HEK293 (cell line): ENCODE measurements at regions not wholly inside any gene's neighbourhood (a gene's known extent, or its start where the extent isn't known, plus 50 kb on each side); places are given as distances from the start of the nearest gene placed in this dataset.

Experiments
- CTCF ChIA-PET: fragments of 350-600 bp; formaldehyde crosslinking; extraction: SDS; loops from one replicate; lab custom pipeline; 2021; ENCODE audit warnings: antibody characterized with exemption; lab: Yijun Ruan, JAX
- POLR2A ChIA-PET: fragments of 300-600 bp; formaldehyde crosslinking; extraction: SDS; loops from one replicate; lab custom pipeline; 2020; ENCODE audit warnings: antibody characterized with exemption, inconsistent platforms; lab: Yijun Ruan, JAX
- H3K27ac ChIP-seq: fragments of 200-500 bp; sonication (Bioruptor generic); 2 replicates; pipeline ENCODE4 v1.5.1; 2014; ENCODE audit warnings: low read depth, low read length, control low read depth, inconsistent platforms; ENCODE audit errors: extremely low read depth
- H3K36me3 ChIP-seq, 2 experiments: fragments of 200-500 bp in 1 of 2; sonication (Bioruptor generic) in 1 of 2; 1 replicate in 1 of 2; 2 replicates in 1 of 2; pipeline ENCODE4 v1.5.1; 2014 to 2017; ENCODE audit warnings: inconsistent platforms in 2 of 2, low read length in 2 of 2; ENCODE audit not compliant: control insufficient read depth in 2 of 2, insufficient read depth in 1 of 2
- H3K4me1 ChIP-seq: fragments of 200-500 bp; sonication (Bioruptor generic); 2 replicates; pipeline ENCODE4 v1.5.1; 2014; ENCODE audit warnings: mild to moderate bottlenecking, low read length, inconsistent platforms; ENCODE audit not compliant: control insufficient read depth, insufficient read depth
- H3K4me3 ChIP-seq: 2 replicates; pipeline ENCODE4 v1.5.1; 2011; ENCODE audit warnings: low read depth, mild to moderate bottlenecking, control low read depth, low read length, moderate library complexity
- H3K9me3 ChIP-seq: fragments of 200-500 bp; sonication (Bioruptor generic); 2 replicates; pipeline ENCODE4 v1.5.1; 2014; ENCODE audit warnings: low read depth, low read length, inconsistent platforms; ENCODE audit not compliant: control insufficient read depth, insufficient read depth
- GLIS1 ChIP-seq: fragments of 450-650 bp; formaldehyde crosslinking; IDR thresholded peaks from 2 replicates; pipeline ENCODE4 v1.5.1; 2016; ENCODE audit warnings: missing biosample characterization, missing genetic modification characterization
- HOXC10 ChIP-seq: sonication (generic); formaldehyde crosslinking; IDR thresholded peaks from 2 replicates; pipeline ENCODE4 v1.8.1; 2023; ENCODE audit warnings: mild to moderate bottlenecking, missing genetic modification reagents
- KLF9 ChIP-seq: fragments of 450-650 bp; formaldehyde crosslinking; IDR thresholded peaks from 2 replicates; pipeline ENCODE4 v1.5.1; 2016; ENCODE audit warnings: missing biosample characterization, missing genetic modification characterization, low read depth
- MZF1 ChIP-seq: fragments of 450-650 bp; formaldehyde crosslinking; IDR thresholded peaks from 2 replicates; pipeline ENCODE4 v1.5.1; 2017; ENCODE audit warnings: missing biosample characterization, missing genetic modification characterization, borderline replicate concordance
- SCRT2 ChIP-seq: fragments of 450-650 bp; formaldehyde crosslinking; IDR thresholded peaks from 2 replicates; pipeline ENCODE4 v1.5.1; 2016; ENCODE audit warnings: missing biosample characterization, missing genetic modification characterization
- SETDB1 ChIP-seq: IDR thresholded peaks from one replicate; pipeline ENCODE4 v1.6.1; 2017; ENCODE audit warnings: mild to moderate bottlenecking, low read length, moderate library complexity, mixed read lengths; ENCODE audit not compliant: insufficient read length
- TRIM28 ChIP-seq: IDR thresholded peaks from 2 replicates; pipeline ENCODE4 v1.6.1; 2011; ENCODE audit warnings: low read length, control low read depth, borderline replicate concordance
- WT1 ChIP-seq: fragments of 450-650 bp; formaldehyde crosslinking; IDR thresholded peaks from 2 replicates; pipeline ENCODE4 v1.5.1; 2016; ENCODE audit warnings: missing biosample characterization, missing genetic modification characterization
- ZBTB1 ChIP-seq: fragments of 450-650 bp; formaldehyde crosslinking; IDR thresholded peaks from 2 replicates; pipeline ENCODE4 v1.5.1; 2016; ENCODE audit warnings: missing biosample characterization, missing genetic modification characterization
- ZBTB44 ChIP-seq: fragments of 450-650 bp; IDR thresholded peaks from 2 replicates; pipeline ENCODE4 v1.5.1; 2018; ENCODE audit warnings: missing biosample characterization, mild to moderate bottlenecking, missing genetic modification characterization
- ZEB2 ChIP-seq: fragments of 450-650 bp; formaldehyde crosslinking; IDR thresholded peaks from 2 replicates; pipeline ENCODE4 v1.5.1; 2016; ENCODE audit warnings: missing biosample characterization, missing genetic modification characterization
- ZNF132 ChIP-seq: fragments of 450-650 bp; formaldehyde crosslinking; IDR thresholded peaks from 2 replicates; pipeline ENCODE4 v1.5.1; 2017; ENCODE audit warnings: missing biosample characterization, missing genetic modification characterization, borderline replicate concordance
- ZNF138 ChIP-seq: fragments of 450-650 bp; formaldehyde crosslinking; IDR thresholded peaks from 2 replicates; pipeline ENCODE4 v1.5.1; 2016; ENCODE audit warnings: missing biosample characterization, missing genetic modification characterization, borderline replicate concordance
- ZNF19 ChIP-seq: fragments of 450-650 bp; formaldehyde crosslinking; IDR thresholded peaks from 2 replicates; pipeline ENCODE4; 2016; ENCODE audit warnings: missing biosample characterization, missing genetic modification characterization, low read depth
- ZNF221 ChIP-seq: fragments of 450-650 bp; formaldehyde crosslinking; IDR thresholded peaks from 2 replicates; pipeline ENCODE4 v1.5.1; 2017; ENCODE audit warnings: missing biosample characterization, missing genetic modification characterization, borderline replicate concordance
- ZNF514 ChIP-seq: fragments of 450-650 bp; formaldehyde crosslinking; IDR thresholded peaks from 2 replicates; pipeline ENCODE4 v1.5.1; 2016; ENCODE audit warnings: missing biosample characterization, missing genetic modification characterization
- ZNF555 ChIP-seq: fragments of 450-650 bp; formaldehyde crosslinking; conservative IDR thresholded peaks from 2 replicates; pipeline ENCODE4 v1.5.1; 2017; ENCODE audit warnings: missing biosample characterization, mild to moderate bottlenecking, missing genetic modification characterization, inconsistent platforms
- ZNF560 ChIP-seq: fragments of 450-650 bp; formaldehyde crosslinking; IDR thresholded peaks from 2 replicates; pipeline ENCODE4 v1.5.1; 2017; ENCODE audit warnings: missing biosample characterization, missing genetic modification characterization, borderline replicate concordance
- ZNF610 ChIP-seq: fragments of 450-650 bp; formaldehyde crosslinking; IDR thresholded peaks from 2 replicates; pipeline ENCODE4 v1.5.1; 2016; ENCODE audit warnings: missing biosample characterization, missing genetic modification characterization, borderline replicate concordance
- ZNF623 ChIP-seq: fragments of 450-650 bp; formaldehyde crosslinking; IDR thresholded peaks from 2 replicates; pipeline ENCODE4 v1.5.1; 2016; ENCODE audit warnings: missing biosample characterization, missing genetic modification characterization
- ZNF677 ChIP-seq: fragments of 450-650 bp; IDR thresholded peaks from 2 replicates; pipeline ENCODE4 v1.5.0; 2018; ENCODE audit warnings: missing biosample characterization, mild to moderate bottlenecking, missing genetic modification characterization, moderate library complexity
- ZNF747 ChIP-seq: fragments of 450-650 bp; formaldehyde crosslinking; IDR thresholded peaks from 2 replicates; pipeline ENCODE4 v1.5.1; 2016; ENCODE audit warnings: missing biosample characterization, missing genetic modification characterization
- TF ChIP-seq, protein P1 (sequence below): fragments of 450-650 bp; formaldehyde crosslinking; optimal IDR thresholded peaks from 2 replicates; pipeline ENCODE3; 2016; ENCODE audit warnings: missing biosample characterization, mild to moderate bottlenecking, missing genetic modification characterization

DNA sequence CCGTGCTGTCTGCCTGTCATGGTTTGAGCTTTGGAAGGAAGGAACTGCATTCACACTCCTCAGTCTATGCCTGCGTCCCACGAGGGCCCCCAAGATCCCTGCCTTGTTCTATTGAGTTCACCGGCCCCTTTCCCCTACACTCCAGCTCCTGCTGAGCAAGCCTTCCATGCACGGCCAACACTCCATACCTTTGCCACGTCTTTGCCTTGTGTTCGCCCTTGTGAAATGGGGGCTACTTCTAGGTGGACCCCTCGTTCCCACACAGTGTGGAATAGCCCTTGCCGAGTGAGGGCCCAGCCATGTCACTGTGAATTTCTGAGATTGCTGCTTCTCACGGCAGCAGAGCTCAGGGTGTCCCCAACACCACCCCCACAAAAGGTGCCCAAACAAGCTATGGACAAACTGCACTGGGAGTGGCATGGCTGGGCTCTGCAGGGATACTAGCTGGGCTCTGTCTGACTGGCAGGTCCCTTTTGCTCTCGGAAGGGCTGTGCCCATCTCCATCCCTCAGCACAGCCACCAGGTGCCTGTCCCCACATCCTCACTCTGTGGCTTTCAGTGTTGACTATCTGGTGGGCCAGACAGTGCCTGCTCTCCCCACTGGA, 67.9 kb upstream of the ADAMTS2 start:
- ChIA-PET POLR2A (no interaction called here), CTCF (interaction anchor here (0.7 kb wide), 2 partner anchors 8 to 1129 kb away, joined by 3 to 4 read pairs; no protein-coding TSS in a partner anchor)
- H3K27ac ChIP-seq = no peak overlapping the region
- H3K4me3 ChIP-seq = no peak overlapping the region
- H3K4me1 ChIP-seq = no peaks in the 10 kb centered on the region
- no peak for TF ChIP-seq ZNF221 (tag by site-specific recombination)
- TF ChIP-seq ZNF560 (tag by site-specific recombination) = no peak
- no peak for TF ChIP-seq ZNF677 (tag by site-specific recombination)
- no peak for TF ChIP-seq MZF1 (tag by site-specific recombination)
- TF ChIP-seq HOXC10 (CRISPR knock-in tag) = no peak
- TF ChIP-seq, protein P1, sequence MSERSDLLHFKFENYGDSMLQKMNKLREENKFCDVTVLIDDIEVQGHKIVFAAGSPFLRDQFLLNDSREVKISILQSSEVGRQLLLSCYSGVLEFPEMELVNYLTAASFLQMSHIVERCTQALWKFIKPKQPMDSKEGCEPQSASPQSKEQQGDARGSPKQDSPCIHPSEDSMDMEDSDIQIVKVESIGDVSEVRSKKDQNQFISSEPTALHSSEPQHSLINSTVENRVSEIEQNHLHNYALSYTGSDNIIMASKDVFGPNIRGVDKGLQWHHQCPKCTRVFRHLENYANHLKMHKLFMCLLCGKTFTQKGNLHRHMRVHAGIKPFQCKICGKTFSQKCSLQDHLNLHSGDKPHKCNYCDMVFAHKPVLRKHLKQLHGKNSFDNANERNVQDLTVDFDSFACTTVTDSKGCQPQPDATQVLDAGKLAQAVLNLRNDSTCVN (tag by site-specific recombination) = no peak
- TF ChIP-seq ZNF623 (tag by site-specific recombination) = no peak
- TF ChIP-seq ZBTB1 (tag by site-specific recombination) = no peak
- no peak for TF ChIP-seq SETDB1
- TF ChIP-seq ZNF132 = no peak
- no peak for TF ChIP-seq WT1 (tag by site-specific recombination)
- TF ChIP-seq KLF9 = no peak
- TF ChIP-seq ZNF19 = no peak
- no peaks in the 10 kb centered on the region for H3K9me3 ChIP-seq
- no peaks in the 10 kb centered on the region for H3K36me3 ChIP-seq

GRCh38 chr5:179411161-179411841, 66.0 kb upstream of the ADAMTS2 start:
- ChIA-PET CTCF (interaction anchor here (0.7 kb wide), 1 partner anchor 393 kb away, joined by 3 read pairs; no protein-coding TSS in a partner anchor), POLR2A (no interaction called here)
- Histone ChIP-seq H3K27ac (no peak overlapping the region), H3K36me3 (no peaks in the 10 kb centered on the region), H3K9me3 (no peaks in the 10 kb centered on the region), H3K4me1 (no peaks in the 10 kb centered on the region), H3K4me3 (no peak overlapping the region)
- 0 out of 2 replicates have a peak, but pooled peaks have one; percentile 34 for TF ChIP-seq GLIS1 (tag by site-specific recombination)
- TF ChIP-seq ZNF138 (tag by site-specific recombination) = no peak
- TF ChIP-seq SCRT2 (tag by site-specific recombination) = peak; percentile 48

DNA sequence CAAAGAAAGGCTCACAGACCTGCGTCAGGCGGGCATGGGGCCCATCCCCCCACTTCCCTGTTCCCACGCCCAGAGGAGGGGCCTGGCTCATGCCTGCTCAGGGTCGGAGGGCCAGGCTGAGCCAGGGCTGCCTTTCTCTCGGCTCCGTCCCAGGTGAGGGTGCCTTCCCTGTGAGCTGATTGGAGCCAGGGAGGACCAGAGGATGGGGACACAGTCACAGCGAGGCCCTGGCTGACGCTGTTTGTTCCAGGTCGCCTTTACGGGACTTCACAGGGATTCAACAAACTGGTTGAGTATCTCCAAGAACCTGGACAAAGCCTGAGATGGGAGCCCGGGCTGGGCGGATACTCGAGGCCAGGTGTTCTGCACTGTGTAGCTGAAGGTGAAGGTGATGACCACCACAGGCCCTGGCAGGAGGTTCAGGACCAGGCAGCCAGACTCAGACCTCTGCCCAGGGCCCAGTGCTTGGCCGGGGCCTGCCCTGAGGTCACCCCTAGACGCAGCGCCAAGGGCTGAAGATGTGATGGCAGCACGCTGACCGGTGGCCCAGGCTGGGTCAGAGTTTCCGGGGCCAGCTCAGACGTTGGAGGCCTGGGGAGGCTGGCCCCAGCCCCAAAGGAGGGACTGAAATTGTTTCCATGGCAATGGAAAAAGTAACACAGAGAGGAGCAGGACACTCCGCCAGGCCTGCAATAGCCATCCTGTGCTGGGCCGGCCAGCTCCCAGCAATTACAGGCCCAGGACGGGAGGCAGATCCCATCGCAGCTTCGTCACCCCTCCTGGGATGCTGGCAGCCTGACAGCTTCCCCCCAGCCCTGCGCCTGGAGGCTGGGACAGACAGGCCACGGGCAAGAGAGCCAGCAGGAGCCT, 65.3 kb upstream of the ADAMTS2 start:
- H3K9me3 ChIP-seq = no peaks in the 10 kb centered on the region
- H3K4me3 ChIP-seq = no peak overlapping the region
- H3K36me3 ChIP-seq = no peaks in the 10 kb centered on the region
- no peaks in the 10 kb centered on the region for H3K4me1 ChIP-seq
- H3K27ac ChIP-seq = no peak overlapping the region
- TF ChIP-seq ZNF610 (tag by site-specific recombination) (no peak), ZNF555 (tag by site-specific recombination) (no peak), TRIM28 (no peak), ZNF747 (tag by site-specific recombination) (no peak), ZEB2 (tag by site-specific recombination) (no peak), ZNF514 (tag by site-specific recombination) (no peak), ZBTB44 (tag by site-specific recombination) (no peak)
- POLR2A ChIA-PET = no interaction called here
- CTCF ChIA-PET = interaction anchor here (0.7 kb wide), 1 partner anchor 392 kb away, joined by 3 read pairs; no protein-coding TSS in a partner anchor
